ENCODE measurements at regions not wholly inside any gene's neighbourhood (a gene's known extent, or its start where the extent isn't known, plus 50 kb on each side); places are given as distances from the start of the nearest gene placed in this dataset.

GRCh38 chr9:95752129-95752731 is 123.3 kb upstream of the ERCC6L2 start:
- DNase-seq (ENCODE audit: low spot score): no peak
- Histone ChIP-seq H3K79me2 (ENCODE audit: insufficient read depth, low read length) (no peaks in the 10 kb centered on the region), H3K27me3 (ENCODE audit: control insufficient read depth in 1 of 2, insufficient read depth in 2 of 2, low read length in 2 of 2) (peaks cover 0 to 3% of the 10 kb centered on the region in 2 experiments; a peak in 2 of 5 replicates), H3K4me2 (ENCODE audit: low read depth, low read length) (no peak overlapping the region), H3K9me3 (ENCODE audit: low read length) (no peaks in the 10 kb centered on the region), H3K9ac (ENCODE audit: insufficient read depth, low read depth, low read length) (no peak overlapping the region), H3K4me3 (replicated peaks in 1 of 3; ENCODE audit: insufficient read depth in 1 of 3, low read depth in 2 of 3, low read length in 3 of 3) (no peak overlapping the region), H3K4me1 (ENCODE audit: insufficient read depth, low read length) (peaks cover 47% of the 10 kb centered on the region), H2AFZ (ENCODE audit: low read length) (no peak overlapping the region), H3K27ac (ENCODE audit: extremely low read length, insufficient read depth, low read length) (no peak overlapping the region), H4K20me1 (ENCODE audit: insufficient read depth, low read length) (no peaks in the 10 kb centered on the region), H3K36me3 (replicated peaks in 1 of 2; ENCODE audit: control insufficient read depth in 1 of 2, insufficient read depth in 2 of 2, low read length in 2 of 2) (no peaks in the 10 kb centered on the region)
- ChIA-PET POLR2A (no interaction called here), CTCF (ENCODE audit: low intra/inter-chr PET ratio, low total read pairs) (no interaction called here)
- ATAC-seq: no peak
- WGBS (ENCODE audit: low lambda C conversion rate): 82% methylated on average over 38 of the region's 41 CpGs
- intact Hi-C loops (cut with micrococcal nuclease; ENCODE audit: unreplicated experiment): no loop called here
- no peak for FAIRE-seq
- BruUV-seq (replicated peaks): no TSS peak
- in situ Hi-C loops (cut with HindIII; ENCODE audit: extremely low pct_ligation_motif_present, low pct_unique_long_range_greater_than_20kb): no loop called here
- no peak for TF ChIP-seq ZNF230 (CRISPR knock-in tag; IDR thresholded peaks at IDR 0.05)
- TF ChIP-seq ZBTB43 (CRISPR knock-in tag; conservative IDR thresholded peaks at IDR 0.05): no peak
- no peak for TF ChIP-seq HES4 (CRISPR knock-in tag; IDR thresholded peaks at IDR 0.05; ENCODE audit: borderline replicate concordance)
- TF ChIP-seq ETV6 (CRISPR knock-in tag; conservative IDR thresholded peaks at IDR 0.05): no peak
- TF ChIP-seq ZNF709 (CRISPR knock-in tag; IDR thresholded peaks at IDR 0.05): no peak
- no peak for TF ChIP-seq THAP8 (CRISPR knock-in tag; IDR thresholded peaks at IDR 0.05; ENCODE audit: borderline replicate concordance)
- TF ChIP-seq PLSCR1 (CRISPR knock-in tag; IDR thresholded peaks at IDR 0.05; ENCODE audit: borderline replicate concordance): no peak
- TF ChIP-seq HMGA1 (CRISPR knock-in tag; conservative IDR thresholded peaks at IDR 0.05): no peak
- no peak for TF ChIP-seq GABPB1 (CRISPR knock-in tag; IDR thresholded peaks at IDR 0.05)
- no peak for TF ChIP-seq ZNF558 (CRISPR knock-in tag; IDR thresholded peaks at IDR 0.05; ENCODE audit: borderline replicate concordance)
- TF ChIP-seq ZBTB7B (CRISPR knock-in tag; IDR thresholded peaks at IDR 0.05): no peak
- no peak for TF ChIP-seq ATM (IDR thresholded peaks at IDR 0.05; ENCODE audit: borderline replicate concordance)
- no peak for TF ChIP-seq NCOA5 (CRISPR knock-in tag; IDR thresholded peaks at IDR 0.05)
- TF ChIP-seq ZNF670 (CRISPR knock-in tag; IDR thresholded peaks at IDR 0.05; ENCODE audit: borderline replicate concordance): no peak
- no peak for TF ChIP-seq UBTF (CRISPR knock-in tag; IDR thresholded peaks at IDR 0.05)
- no peak for TF ChIP-seq HNRNPLL (IDR thresholded peaks at IDR 0.05; ENCODE audit: low read depth, low read length, poor library complexity, severe bottlenecking)
- no peak for TF ChIP-seq KLF11 (CRISPR knock-in tag; IDR thresholded peaks at IDR 0.05)
- no peak for TF ChIP-seq ZNF816 (CRISPR knock-in tag; IDR thresholded peaks at IDR 0.05; ENCODE audit: borderline replicate concordance)
- no peak for TF ChIP-seq ZNF280B (CRISPR knock-in tag; IDR thresholded peaks at IDR 0.05; ENCODE audit: borderline replicate concordance)
- no peak for TF ChIP-seq ZNF143 (CRISPR knock-in tag; IDR thresholded peaks at IDR 0.05)

Measured in HepG2 (cell line).